ENCODE measurements at regions not wholly inside any gene's neighbourhood (a gene's known extent, or its start where the extent isn't known, plus 50 kb on each side); places are given as distances from the start of the nearest gene placed in this dataset.
"Not testable (repeated sequence)": the region's sequence is repeated elsewhere in the genome, so short reads cannot be mapped to it uniquely, and the experiment has no call there.

DNA sequence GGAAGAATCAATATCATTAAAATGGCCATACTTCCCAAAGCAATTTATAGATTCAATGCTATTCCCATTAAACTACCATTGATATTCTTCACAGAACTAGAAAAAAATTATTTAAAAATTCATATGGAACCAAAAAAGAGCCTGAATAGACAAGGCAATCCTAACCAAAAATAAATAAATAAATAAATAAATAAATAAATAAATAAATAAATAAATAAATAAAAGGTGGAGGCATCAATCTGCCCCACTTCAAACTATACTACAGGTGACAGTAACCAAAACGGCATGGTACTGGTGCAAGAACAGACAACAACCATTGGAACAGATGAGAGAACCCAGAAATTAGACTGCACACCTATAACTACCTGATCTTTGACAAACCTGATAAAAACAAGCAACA lies 598.5 kb upstream of the GRM3 start:
- H3K27ac Mint-ChIP-seq; H3K4me3 Mint-ChIP-seq (ENCODE audit: low read depth); DNase-seq (ENCODE audit: low spot score); intact Hi-C loops (cut with micrococcal nuclease); H3K36me3 Mint-ChIP-seq (ENCODE audit: low read depth); H3K27me3 Mint-ChIP-seq (ENCODE audit: low read depth); H3K4me1 Mint-ChIP-seq (ENCODE audit: low read depth): not testable (repeated sequence)
- peaks cover 38% of the 10 kb centered on the region for H3K9me3 Mint-ChIP-seq

DNA sequence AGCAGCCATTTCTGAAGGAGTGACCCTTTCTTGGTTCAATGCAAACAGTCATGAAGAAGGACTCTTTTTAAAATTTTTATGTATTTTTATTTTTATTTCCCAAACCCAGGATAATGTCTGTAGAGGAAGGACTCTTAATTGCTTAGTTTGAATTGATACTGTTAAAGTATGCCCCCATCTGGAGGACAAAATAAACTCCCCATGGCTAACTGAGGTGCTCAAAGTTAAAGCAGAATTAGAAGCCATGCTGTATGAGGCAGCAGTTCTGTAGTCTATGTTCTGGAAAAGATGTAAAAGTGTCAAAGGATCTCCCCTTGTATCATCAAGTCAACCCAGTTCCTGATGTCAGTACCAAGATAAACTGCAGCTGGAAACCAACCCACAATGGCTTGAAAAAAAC lies 617.9 kb upstream of the GRM3 start:
- no peak overlapping the region for H3K4me3 Mint-ChIP-seq (ENCODE audit: low read depth)
- intact Hi-C loops (cut with micrococcal nuclease) = no loop called here
- no peak for DNase-seq (ENCODE audit: low spot score)
- H3K27ac Mint-ChIP-seq = no peak overlapping the region
- H3K36me3 Mint-ChIP-seq (ENCODE audit: low read depth) = no peaks in the 10 kb centered on the region
- H3K9me3 Mint-ChIP-seq = peaks cover 12% of the 10 kb centered on the region
- no peaks in the 10 kb centered on the region for H3K4me1 Mint-ChIP-seq (ENCODE audit: low read depth)
- no peaks in the 10 kb centered on the region for H3K27me3 Mint-ChIP-seq (ENCODE audit: low read depth)

DNA sequence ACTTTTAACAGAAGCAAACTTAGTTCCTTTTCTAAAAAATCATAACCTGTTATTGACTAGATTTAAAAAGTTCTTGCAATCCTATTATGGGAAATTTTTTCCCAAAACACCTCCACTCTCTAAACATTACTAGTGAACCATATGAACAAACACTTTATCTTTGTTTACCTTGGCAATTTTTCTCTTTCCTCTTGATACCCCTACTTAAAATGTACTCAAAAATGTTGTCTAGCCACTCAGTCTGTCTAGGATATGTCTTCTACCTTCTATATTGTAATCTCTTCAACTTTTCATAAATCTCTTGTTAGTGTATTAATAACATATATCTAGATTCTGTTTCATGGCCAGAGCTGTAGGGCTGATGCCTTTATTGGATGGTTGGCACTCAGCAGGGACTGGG lies 630.0 kb upstream of the GRM3 start:
- DNase-seq (ENCODE audit: low spot score) = no peak
- H3K27me3 Mint-ChIP-seq (ENCODE audit: low read depth) = no peaks in the 10 kb centered on the region
- H3K9me3 Mint-ChIP-seq = peaks cover 11% of the 10 kb centered on the region
- intact Hi-C loops (cut with micrococcal nuclease) = no loop called here
- H3K4me3 Mint-ChIP-seq (ENCODE audit: low read depth) = no peak overlapping the region
- no peak overlapping the region for H3K27ac Mint-ChIP-seq
- H3K4me1 Mint-ChIP-seq (ENCODE audit: low read depth) = no peaks in the 10 kb centered on the region
- no peaks in the 10 kb centered on the region for H3K36me3 Mint-ChIP-seq (ENCODE audit: low read depth)

DNA sequence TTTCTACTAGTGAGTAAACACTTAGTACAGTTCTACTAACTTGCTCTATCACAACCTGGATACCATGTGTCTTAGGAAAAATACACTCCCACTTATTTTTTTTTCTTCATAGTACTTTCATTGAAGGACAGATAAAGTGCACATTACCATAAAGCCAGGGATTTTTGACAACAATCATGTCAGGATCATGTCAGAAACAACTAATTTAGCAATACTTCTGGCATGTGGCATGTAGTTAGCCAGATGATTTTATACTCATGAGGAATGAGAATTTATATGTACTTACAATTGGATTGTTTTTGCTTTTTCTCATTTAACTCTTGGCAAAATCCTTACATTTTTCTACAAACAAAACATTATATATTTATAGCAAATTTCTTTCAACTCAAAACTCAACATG lies 630.7 kb upstream of the GRM3 start:
- DNase-seq (ENCODE audit: low spot score) = no peak
- H3K4me1 Mint-ChIP-seq (ENCODE audit: low read depth) = no peaks in the 10 kb centered on the region

DNA sequence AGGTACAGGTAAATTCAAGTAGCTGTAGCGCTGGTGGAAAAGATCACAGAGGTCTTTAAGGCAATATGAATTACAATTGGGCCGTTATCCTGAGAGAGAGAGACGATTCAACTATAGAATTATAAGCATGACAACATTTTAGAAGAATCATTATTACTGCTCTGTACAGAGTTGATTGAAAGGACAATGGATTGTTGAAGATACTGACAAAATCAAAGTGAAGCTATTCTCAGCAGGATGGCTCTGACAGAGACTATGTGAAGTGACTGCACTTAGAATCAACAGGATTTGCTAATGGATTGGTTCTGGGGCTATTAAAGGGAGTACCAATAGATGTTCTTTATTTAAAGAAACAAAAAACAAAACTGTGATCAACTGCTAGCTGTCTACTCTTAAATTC lies 634.8 kb upstream of the GRM3 start:
- H3K27me3 Mint-ChIP-seq (ENCODE audit: low read depth) = no peaks in the 10 kb centered on the region
- H3K4me3 Mint-ChIP-seq (ENCODE audit: low read depth) = no peak overlapping the region
- no peaks in the 10 kb centered on the region for H3K36me3 Mint-ChIP-seq (ENCODE audit: low read depth)
- H3K9me3 Mint-ChIP-seq = peaks cover 9% of the 10 kb centered on the region
- no peak overlapping the region for H3K27ac Mint-ChIP-seq
- intact Hi-C loops (cut with micrococcal nuclease) = no loop called here
- no peaks in the 10 kb centered on the region for H3K4me1 Mint-ChIP-seq (ENCODE audit: low read depth)
- DNase-seq (ENCODE audit: low spot score) = no peak

More for the DNA sequence above, 630.7 kb upstream of the GRM3 start:
- no peaks in the 10 kb centered on the region for H3K36me3 Mint-ChIP-seq (ENCODE audit: low read depth)
- intact Hi-C loops (cut with micrococcal nuclease) = no loop called here
- no peak overlapping the region for H3K4me3 Mint-ChIP-seq (ENCODE audit: low read depth)
- no peaks in the 10 kb centered on the region for H3K27me3 Mint-ChIP-seq (ENCODE audit: low read depth)
- H3K9me3 Mint-ChIP-seq = peaks cover 11% of the 10 kb centered on the region
- no peak overlapping the region for H3K27ac Mint-ChIP-seq

DNA sequence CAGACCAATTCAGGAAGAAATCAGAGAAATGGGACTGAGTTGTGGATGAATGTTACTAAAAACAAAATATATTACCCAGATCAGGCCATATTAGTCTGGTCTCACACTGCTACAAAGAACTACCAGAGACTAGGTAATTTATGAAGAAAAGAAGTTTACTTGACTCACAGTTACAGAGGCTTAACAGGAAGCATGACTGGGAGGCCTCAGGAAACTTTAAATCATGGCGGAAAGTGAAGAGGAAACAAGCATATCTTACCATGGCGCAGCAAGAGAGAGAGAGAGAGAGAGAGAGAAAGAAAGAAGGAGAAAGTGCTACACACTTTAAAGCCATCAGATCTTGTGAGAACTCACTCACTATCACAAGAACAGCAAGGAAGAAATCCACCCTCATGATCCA lies 636.8 kb upstream of the GRM3 start:
- intact Hi-C loops (cut with micrococcal nuclease) = no loop called here
- no peak for DNase-seq (ENCODE audit: low spot score)
- no peaks in the 10 kb centered on the region for H3K36me3 Mint-ChIP-seq (ENCODE audit: low read depth)
- H3K9me3 Mint-ChIP-seq = peaks cover 26% of the 10 kb centered on the region
- H3K27me3 Mint-ChIP-seq (ENCODE audit: low read depth) = no peaks in the 10 kb centered on the region
- H3K27ac Mint-ChIP-seq = no peak overlapping the region
- H3K4me3 Mint-ChIP-seq (ENCODE audit: low read depth) = no peak overlapping the region
- no peaks in the 10 kb centered on the region for H3K4me1 Mint-ChIP-seq (ENCODE audit: low read depth)

DNA sequence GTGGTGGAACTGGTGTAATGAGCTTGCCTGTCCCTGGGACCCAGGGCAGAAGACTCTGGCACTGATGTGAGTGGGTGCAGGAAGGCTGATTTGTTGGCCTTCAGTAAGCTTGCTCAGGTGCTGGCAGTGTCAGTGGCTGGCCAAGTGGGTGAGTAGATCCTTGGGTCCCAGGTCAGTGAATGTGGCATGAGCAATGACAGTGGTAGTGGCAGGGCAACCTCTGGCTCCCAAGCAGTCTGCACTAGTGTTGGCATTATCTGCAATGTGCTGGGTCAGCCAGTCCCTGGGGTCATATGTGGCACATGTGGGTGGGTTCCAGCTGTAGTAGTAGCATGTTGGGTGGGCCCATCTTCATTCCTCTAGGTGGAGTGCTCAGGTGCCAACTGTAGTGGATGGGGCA lies 640.9 kb upstream of the GRM3 start:
- H3K4me3 Mint-ChIP-seq (ENCODE audit: low read depth) = no peak overlapping the region

DNA sequence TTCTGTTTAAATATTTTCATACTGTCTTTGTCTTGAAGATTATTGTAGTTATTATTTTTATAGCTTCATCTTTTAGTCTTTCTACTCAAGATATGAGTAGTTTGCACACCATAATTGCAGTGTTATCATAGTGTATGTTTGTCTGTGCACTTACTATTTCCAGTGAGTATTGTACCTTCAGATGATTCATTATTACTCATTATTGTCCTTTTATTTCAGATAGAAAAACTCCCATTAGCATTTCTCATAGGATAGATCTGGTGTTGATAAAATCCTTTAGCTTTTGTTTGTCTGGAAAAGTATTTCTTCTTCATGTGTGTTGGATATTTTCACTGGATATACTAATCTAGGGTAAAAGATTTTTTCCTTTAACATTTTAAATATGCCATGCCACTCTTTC lies 646.2 kb upstream of the GRM3 start:
- Mint-ChIP-seq H3K36me3 (ENCODE audit: low read depth) (no peaks in the 10 kb centered on the region), H3K27me3 (ENCODE audit: low read depth) (no peaks in the 10 kb centered on the region), H3K4me3 (ENCODE audit: low read depth) (no peak overlapping the region), H3K4me1 (ENCODE audit: low read depth) (no peaks in the 10 kb centered on the region), H3K27ac (no peak overlapping the region), H3K9me3 (peaks cover 57% of the 10 kb centered on the region)
- intact Hi-C loops (cut with micrococcal nuclease) = no loop called here
- DNase-seq (ENCODE audit: low spot score) = no peak

More for the DNA sequence above, 640.9 kb upstream of the GRM3 start:
- H3K36me3 Mint-ChIP-seq (ENCODE audit: low read depth) = no peaks in the 10 kb centered on the region
- H3K9me3 Mint-ChIP-seq = peaks cover 52% of the 10 kb centered on the region
- intact Hi-C loops (cut with micrococcal nuclease) = no loop called here
- H3K4me1 Mint-ChIP-seq (ENCODE audit: low read depth) = no peaks in the 10 kb centered on the region
- H3K27ac Mint-ChIP-seq = no peak overlapping the region
- no peaks in the 10 kb centered on the region for H3K27me3 Mint-ChIP-seq (ENCODE audit: low read depth)
- no peak for DNase-seq (ENCODE audit: low spot score)

DNA sequence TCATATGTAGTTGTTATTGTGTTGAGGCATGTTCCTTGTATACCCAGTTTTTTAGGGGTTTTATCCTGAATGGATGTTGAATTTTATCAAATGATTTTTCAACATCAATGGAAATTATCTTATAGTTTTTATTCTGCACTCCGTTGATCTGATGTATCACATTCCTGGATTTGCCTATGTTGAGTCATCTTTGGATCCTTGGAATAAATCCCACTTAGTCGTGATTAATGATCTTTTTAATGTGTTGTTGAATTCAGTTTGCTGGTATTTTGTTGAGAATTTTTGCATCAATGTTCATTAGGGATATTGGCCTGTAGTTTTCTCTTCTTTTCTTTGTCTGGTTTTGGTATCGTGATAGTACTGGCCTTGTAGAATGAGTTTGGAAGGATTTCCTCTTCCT lies 648.6 kb upstream of the GRM3 start:
- Mint-ChIP-seq H3K9me3 (peaks cover 43% of the 10 kb centered on the region), H3K36me3 (ENCODE audit: low read depth) (no peaks in the 10 kb centered on the region), H3K27ac (no peak overlapping the region), H3K4me1 (ENCODE audit: low read depth) (no peaks in the 10 kb centered on the region), H3K4me3 (ENCODE audit: low read depth) (no peak overlapping the region), H3K27me3 (ENCODE audit: low read depth) (no peaks in the 10 kb centered on the region)
- intact Hi-C loops (cut with micrococcal nuclease) = no loop called here
- DNase-seq (ENCODE audit: low spot score) = no peak

DNA sequence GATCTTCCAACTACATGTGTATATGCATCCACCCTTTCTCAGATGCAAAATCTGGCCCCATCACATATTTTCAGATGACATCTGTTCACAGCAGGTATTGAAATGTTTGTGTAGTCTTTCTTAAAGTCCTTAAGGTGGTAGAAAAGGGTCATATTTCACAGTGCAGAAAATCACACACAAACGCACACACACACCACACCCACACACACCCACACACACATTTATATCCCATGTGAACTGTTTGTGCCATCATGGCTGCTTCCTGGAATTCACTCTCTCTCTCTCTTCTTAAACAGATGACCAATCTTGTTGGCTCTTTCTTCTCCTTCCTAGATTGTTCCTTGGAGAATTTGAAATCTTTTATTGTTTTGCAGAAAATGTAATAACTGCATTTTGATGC lies 663.0 kb upstream of the GRM3 start:
- DNase-seq (ENCODE audit: low spot score) = no peak

DNA sequence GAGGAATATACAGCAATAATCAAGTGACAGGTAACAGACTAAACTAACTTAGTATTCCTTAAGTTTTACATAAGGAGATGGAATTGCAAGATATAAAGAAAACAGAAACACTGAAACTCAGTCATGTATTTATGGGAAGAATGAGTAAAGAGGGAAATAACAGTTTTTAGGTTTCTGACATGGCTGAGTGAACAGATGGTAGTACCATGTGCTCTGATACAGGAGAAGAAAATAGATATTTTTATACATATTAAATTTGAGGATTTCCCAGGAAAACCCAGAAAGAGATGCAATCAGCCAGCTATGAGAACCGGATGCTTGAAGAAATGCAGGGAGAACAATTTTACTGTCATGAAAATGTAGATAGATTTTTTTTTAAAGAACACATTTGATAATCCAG lies 669.5 kb upstream of the GRM3 start:
- intact Hi-C loops (cut with micrococcal nuclease) = no loop called here

More for the DNA sequence above, 663.0 kb upstream of the GRM3 start:
- Mint-ChIP-seq H3K36me3 (ENCODE audit: low read depth) (no peaks in the 10 kb centered on the region), H3K4me1 (ENCODE audit: low read depth) (no peaks in the 10 kb centered on the region), H3K9me3 (peaks cover 21% of the 10 kb centered on the region), H3K27me3 (ENCODE audit: low read depth) (no peaks in the 10 kb centered on the region), H3K4me3 (ENCODE audit: low read depth) (no peak overlapping the region), H3K27ac (no peak overlapping the region)
- intact Hi-C loops (cut with micrococcal nuclease) = no loop called here

DNA sequence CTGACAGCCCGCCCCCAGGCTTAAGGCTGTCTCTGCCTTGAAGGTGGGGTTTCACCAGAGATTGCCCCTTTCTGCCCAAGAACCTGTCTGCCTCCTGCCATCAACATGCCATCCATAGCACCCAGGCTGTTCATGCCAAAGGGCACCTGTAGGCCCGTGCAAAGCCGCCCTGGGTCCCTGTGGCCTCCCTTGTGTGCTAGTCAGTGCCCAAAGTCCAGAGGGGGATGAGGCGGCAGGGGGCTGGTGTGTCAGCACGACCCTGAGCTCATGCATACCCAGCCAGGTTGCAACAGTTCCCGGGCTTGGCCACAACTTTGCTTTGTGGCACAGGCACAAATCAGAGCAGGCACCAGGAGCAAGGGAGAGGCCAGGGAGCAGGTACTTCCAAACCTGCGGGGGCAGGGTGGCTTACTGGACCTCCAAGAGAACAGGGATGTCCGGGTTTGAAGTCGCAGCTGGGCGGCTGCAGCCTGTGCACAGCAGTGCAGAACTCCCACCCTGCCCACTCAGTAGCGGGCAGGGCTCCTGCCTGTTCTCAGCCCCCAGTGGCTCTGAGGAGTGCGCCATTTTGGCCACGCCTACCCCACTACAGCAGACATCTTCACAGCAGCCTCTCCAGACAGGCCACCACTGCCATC lies 671.1 kb upstream of the GRM3 start:
- Mint-ChIP-seq H3K9me3 (peaks cover 20% of the 10 kb centered on the region), H3K27me3 (ENCODE audit: low read depth) (no peaks in the 10 kb centered on the region), H3K4me3 (ENCODE audit: low read depth) (no peak overlapping the region), H3K27ac (no peak overlapping the region), H3K4me1 (ENCODE audit: low read depth) (no peaks in the 10 kb centered on the region), H3K36me3 (ENCODE audit: low read depth) (no peaks in the 10 kb centered on the region)
- intact Hi-C loops (cut with micrococcal nuclease) = no loop called here
- DNase-seq (ENCODE audit: low spot score) = no peak

More for the DNA sequence above, 669.5 kb upstream of the GRM3 start:
- H3K4me3 Mint-ChIP-seq (ENCODE audit: low read depth) = no peak overlapping the region
- no peak overlapping the region for H3K27ac Mint-ChIP-seq
- H3K27me3 Mint-ChIP-seq (ENCODE audit: low read depth) = no peaks in the 10 kb centered on the region
- H3K4me1 Mint-ChIP-seq (ENCODE audit: low read depth) = no peaks in the 10 kb centered on the region
- peaks cover 24% of the 10 kb centered on the region for H3K9me3 Mint-ChIP-seq
- DNase-seq (ENCODE audit: low spot score) = no peak
- H3K36me3 Mint-ChIP-seq (ENCODE audit: low read depth) = no peaks in the 10 kb centered on the region

DNA sequence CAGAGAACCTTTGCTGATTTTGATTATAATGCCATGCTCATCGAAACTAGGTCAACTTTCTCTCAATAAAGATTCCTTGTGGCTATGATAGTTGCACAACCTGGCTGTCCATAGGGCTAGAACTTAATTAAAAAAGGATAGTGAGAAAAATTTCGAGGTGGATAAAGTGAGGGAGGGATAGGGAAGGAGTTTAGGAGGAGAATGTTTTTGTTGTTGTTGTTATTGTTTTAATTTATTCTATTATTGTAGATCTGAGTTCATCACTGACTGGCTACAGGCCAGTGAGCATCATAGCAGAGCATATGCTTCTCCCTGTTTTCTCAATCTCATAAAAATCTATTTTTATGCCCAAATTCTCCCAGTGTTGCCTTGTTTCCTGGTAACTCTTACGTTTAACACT lies 688.7 kb upstream of the GRM3 start:
- H3K4me1 Mint-ChIP-seq (ENCODE audit: low read depth) = no peaks in the 10 kb centered on the region

DNA sequence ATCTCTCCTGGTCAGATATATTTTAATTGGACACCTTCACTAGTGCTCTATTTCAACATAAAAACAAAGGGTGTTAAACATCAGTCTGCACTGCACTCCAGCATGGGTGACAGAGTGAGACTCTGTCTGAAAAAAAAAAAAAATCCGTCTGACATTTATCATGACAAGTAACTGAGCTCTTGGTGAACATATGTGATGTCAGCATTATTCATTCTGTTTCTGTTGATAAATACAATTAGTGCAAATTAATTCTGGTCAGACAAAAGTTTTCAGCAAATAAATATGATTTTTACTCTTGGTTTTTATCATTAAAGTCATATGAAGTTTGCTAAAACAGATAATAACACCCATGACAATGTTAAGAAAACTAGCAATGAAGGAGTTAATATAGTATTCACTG lies 692.8 kb upstream of the GRM3 start:
- intact Hi-C loops (cut with micrococcal nuclease) = no loop called here
- H3K27me3 Mint-ChIP-seq (ENCODE audit: low read depth) = no peaks in the 10 kb centered on the region
- peaks cover 49% of the 10 kb centered on the region for H3K9me3 Mint-ChIP-seq
- H3K4me1 Mint-ChIP-seq (ENCODE audit: low read depth) = no peaks in the 10 kb centered on the region
- no peak for DNase-seq (ENCODE audit: low spot score)
- no peaks in the 10 kb centered on the region for H3K36me3 Mint-ChIP-seq (ENCODE audit: low read depth)
- H3K4me3 Mint-ChIP-seq (ENCODE audit: low read depth) = no peak overlapping the region
- no peak overlapping the region for H3K27ac Mint-ChIP-seq

More for the DNA sequence above, 688.7 kb upstream of the GRM3 start:
- H3K4me3 Mint-ChIP-seq (ENCODE audit: low read depth) = no peak overlapping the region
- H3K9me3 Mint-ChIP-seq = peaks cover 23% of the 10 kb centered on the region
- H3K27me3 Mint-ChIP-seq (ENCODE audit: low read depth) = no peaks in the 10 kb centered on the region
- intact Hi-C loops (cut with micrococcal nuclease) = no loop called here
- H3K36me3 Mint-ChIP-seq (ENCODE audit: low read depth) = no peaks in the 10 kb centered on the region
- DNase-seq (ENCODE audit: low spot score) = no peak
- H3K27ac Mint-ChIP-seq = no peak overlapping the region

Measured in activated T-helper 2 cell treated with anti-CD3 and anti-CD28 coated beads, Interferon-gamma antibody, Interleukin-2, Interleukin-4, amounts not matched to agents 10 μg/mL and 5 μg/mL and 100 μg/mL, durations not matched to agents 14 hours and 24 hours and 36 hours (primary cell).